ENCODE measurements at regions not wholly inside any gene's neighbourhood (a gene's known extent, or its start where the extent isn't known, plus 50 kb on each side); places are given as distances from the start of the nearest gene placed in this dataset.
"Not testable (repeated sequence)": the region's sequence is repeated elsewhere in the genome, so short reads cannot be mapped to it uniquely, and the experiment has no call there.

DNA sequence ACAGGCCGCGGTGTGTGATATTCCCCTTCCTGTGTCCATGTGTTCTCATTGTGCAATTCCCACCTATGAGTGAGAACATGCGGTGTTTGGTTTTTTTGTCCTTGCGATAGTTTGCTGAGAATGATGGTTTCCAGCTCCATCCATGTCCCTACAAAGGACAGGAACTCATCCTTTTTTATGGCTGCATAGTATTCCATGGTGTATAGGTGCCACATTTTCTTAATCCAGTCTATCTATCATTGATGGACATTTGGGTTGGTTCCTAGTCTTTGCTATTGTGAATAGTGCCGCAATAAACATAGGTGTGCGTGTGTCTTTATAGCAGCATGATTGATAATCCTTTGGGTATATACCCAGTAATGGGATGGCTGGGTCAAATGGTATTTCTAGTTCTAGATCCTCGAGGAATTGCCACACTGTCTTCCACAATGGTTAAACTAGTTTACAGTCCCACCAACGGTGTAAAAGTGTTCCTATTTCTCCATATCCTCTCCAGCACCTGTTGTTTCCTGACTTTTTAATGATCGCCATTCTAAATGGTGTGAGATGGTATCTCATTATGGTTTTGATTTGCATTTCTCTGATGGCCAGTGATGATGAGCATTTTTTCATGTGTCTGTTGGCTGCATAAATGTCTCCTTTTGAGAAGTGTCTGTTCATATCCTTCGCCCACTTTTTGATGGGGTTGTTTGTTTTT, 125.1 kb downstream of the USP22 start:
- not testable (repeated sequence) for DNase-seq

DNA sequence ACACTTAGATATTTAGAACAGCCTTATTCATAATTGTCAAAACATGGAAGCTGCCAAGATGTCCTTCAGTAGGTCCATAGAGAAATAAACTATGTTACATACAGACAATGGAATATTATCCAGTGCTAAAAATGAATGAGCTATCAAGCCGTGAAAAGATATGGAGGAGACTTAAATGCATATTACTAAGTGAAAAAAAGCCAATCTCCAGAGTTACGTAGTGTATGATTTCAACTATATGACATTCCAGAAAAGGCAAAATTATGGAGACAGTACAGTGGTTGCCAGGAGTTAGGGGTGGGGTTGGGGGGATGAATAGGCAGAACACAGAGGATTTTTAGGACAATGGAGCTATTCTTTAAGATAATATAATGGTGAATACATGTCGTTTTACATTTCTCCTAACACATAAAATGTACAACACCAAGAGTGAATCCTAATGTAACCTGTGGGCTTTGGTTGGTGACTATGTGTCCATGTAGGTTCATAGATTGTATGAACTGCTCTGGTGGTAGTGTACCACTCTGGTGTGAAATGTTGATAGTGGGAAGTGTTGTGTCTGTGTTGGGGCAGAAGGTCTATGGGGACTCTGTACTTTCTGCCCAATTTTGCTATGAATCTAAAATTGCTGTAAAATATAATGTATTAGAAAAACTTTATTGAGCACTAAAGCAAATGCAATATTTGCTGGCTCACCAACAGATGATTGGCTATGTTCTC, 122.6 kb downstream of the USP22 start:
- no peak for DNase-seq

GRCh38 chr17:20920815-20921199, 122.0 kb downstream of the USP22 start:
- DNase-seq = no peak

DNA sequence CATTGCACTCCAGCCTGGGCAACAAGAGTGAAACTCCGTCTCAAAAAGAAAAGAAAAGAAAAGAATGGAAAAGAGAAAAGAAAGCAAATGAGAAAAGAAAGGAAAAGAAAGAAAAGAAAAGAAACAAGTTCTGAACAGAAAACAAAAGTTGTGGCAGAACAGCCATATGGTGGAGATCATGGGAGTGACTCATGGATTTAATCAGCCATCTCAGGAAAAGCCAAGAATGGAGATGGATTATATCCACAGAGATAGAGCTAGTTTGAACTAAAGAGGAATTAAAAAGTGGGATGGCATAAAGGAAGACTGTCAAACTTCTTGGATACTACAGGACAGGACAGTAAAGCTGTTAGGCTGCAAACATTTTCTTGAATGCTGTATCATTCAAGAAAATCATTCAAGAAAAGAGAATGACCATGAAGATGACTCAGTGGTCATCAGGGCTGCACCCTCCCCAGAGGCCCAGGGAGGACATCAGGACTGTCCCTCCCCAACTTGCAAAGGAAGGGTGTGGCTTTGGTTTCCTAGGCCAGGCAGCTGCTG, 120.6 kb downstream of the USP22 start:
- no peak for DNase-seq

DNA sequence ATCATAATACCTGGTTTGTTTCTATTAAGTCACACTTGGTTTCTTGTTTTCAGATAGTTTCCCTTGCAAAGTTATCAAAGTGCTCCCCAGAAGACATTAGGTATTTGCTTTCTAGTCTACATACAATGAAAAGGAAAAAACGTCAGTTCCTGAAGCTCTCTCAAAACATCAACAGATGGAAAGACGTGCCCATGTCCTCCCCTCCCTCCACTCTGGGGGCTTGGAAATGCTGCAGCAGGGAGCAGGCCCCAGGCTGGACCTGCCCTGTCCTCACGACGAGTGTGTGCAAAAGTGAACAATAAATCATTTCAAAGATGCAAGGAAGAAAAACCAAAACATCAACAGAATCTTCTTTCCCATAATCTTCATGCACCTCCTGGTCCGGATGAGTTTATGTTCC, 118.5 kb downstream of the USP22 start:
- DNase-seq = no peak

GRCh38 chr17:20925091-20925490, 117.7 kb downstream of the USP22 start:
- no peak for DNase-seq

DNA sequence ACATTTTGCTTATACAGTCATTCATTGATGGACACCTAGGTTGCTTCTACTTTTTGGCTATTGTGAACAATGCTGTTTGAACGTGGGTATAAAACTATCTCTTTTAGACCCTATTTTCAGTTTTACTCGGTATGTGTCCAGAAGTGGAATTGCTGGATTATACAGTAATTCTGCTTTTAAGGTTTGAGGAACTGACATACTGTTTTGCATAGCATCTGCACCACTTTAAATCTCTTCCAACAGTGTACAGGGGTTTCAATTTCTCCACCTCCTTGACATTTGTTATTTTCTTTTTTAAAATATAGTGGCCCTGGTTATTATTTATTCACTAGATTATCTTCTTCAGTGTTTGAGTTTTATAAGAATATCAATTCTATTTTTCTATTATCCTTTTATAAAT, 116.9 kb downstream of the USP22 start:
- no peak for DNase-seq

DNA sequence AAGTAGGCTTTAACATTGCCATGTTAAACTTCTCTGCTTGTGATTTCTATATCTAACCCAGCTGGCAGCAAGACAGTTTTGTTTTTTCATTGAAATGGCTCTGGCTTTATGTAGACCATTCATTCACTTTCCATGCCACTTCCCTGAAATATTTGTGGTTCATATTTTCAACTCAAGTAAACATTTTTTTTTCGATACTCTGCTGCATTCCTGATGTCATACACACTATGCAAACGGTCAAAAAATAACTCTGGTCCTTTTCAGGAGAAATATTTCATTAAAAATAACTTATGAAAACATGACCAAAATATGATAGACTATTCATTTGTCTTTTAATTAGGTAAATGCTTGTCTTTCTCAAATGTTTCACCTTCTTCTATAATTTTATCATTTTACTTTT, 116.3 kb downstream of the USP22 start:
- DNase-seq = no peak

- no peak for DNase-seq
Observed at GRCh38 chr17:20927308-20927977, 115.4 kb downstream of the USP22 start.

DNA sequence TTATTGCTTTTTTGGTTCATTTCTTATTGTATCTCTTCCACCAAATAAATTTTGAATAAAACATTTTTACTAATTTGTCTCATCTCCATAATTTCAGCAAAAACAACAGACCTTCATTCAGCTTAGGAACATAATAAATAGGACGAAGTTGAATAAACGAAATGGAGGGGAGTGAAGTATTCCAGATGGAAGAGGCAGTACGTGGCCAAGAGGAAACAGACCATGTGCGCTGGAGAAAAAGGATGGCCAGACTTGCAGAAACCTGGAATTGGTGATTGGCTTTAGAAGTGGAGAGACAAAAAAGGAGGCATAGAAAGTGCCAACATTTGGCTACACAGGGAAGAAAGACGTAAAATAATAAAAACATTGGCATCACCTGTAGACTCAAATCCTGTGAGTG, 113.5 kb downstream of the USP22 start:
- DNase-seq = no peak

GRCh38 chr17:20930081-20930760, 112.6 kb downstream of the USP22 start:
- DNase-seq = no peak

- DNase-seq = not testable (repeated sequence)
Observed at GRCh38 chr17:20933040-20933439, 109.8 kb downstream of the USP22 start.

DNA sequence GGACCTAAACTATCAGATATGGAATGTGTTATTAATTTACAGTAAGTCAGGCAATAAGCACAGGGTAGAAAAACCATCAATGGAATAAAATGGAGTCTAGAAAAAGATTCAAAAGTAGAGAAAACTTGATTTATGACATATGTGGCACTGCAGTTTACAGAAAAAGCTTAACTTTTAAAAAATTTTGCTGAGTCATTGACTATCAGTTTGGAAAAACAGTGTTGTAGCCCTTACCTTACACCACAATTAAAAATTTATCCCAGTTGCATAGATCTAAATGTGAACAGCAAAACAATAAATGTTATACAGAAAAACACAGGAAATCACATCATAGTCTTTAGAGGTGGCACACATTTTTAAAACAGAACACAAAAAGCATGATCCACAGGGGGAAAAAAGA, 108.5 kb downstream of the USP22 start:
- no peak for DNase-seq

- no peak for DNase-seq
Observed at GRCh38 chr17:20935740-20936139, 107.1 kb downstream of the USP22 start.

DNA sequence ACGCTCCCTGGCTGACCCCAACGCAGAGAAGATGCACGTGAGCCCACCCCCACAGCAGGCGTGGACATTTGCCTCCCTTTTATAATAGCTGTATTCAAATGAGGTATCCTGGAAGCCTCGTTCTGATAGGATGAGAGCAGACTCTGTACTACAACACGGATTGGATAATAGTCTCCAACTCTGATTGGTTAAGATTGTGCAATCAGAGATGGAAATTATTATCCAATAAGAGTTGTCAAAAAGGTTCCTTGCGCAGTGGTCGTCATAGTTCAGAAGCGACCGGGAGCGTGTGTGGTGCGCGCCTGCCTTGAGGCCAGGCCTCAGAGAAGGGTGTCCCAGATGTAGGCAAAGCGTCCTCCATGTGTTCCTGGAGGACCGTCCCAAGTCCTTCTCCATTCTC, 104.6 kb downstream of the USP22 start:
- no peak for DNase-seq

- DNase-seq = no peak
Observed at GRCh38 chr17:20938988-20939615, 103.7 kb downstream of the USP22 start.

GRCh38 chr17:20941872-20942271, 100.9 kb downstream of the USP22 start:
- DNase-seq = no peak

DNA sequence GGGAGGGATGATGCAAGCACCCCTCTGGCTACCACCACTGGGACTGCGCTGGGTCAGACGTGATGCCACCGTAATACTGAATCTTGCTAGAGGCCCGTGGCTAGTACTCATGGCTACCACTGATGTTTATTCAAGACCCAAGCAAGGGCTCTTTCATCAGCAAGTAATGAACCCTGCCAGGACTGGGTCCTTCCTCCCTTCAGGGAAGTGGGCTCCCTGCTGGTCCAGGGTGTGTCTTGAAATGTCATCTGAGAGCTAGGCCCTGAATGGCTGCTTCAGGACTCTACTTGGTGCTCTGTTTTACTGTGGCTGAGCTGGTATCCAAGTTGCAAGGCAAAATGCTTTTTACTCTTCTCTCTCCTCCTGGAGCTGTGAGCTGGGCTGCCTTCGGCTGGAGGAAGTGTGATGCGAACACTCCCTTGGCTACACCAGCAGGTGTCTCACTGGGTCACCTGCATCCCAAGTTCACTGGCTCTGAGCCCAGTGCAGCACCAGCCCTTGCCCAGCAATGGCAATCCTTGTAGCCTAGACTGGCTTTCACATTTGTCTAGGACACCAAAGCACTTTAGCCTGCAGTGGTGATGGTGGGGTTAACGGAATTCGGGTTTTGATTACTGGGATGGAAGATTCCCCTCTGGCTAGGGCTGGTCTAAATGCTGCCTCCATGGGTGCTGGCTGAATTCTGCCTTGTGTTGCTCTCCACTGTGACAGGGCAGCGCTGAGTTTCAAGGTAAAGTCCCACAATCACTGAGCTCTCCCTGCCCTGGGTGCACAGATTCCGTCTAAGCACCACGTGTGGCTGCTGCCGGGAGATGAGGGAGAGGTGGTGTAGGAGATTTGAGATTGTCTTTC, 98.6 kb downstream of the USP22 start:
- peak; percentile 19 for DNase-seq

GRCh38 chr17:20947708-20948107, 95.1 kb downstream of the USP22 start:
- not testable (repeated sequence) for DNase-seq

DNA sequence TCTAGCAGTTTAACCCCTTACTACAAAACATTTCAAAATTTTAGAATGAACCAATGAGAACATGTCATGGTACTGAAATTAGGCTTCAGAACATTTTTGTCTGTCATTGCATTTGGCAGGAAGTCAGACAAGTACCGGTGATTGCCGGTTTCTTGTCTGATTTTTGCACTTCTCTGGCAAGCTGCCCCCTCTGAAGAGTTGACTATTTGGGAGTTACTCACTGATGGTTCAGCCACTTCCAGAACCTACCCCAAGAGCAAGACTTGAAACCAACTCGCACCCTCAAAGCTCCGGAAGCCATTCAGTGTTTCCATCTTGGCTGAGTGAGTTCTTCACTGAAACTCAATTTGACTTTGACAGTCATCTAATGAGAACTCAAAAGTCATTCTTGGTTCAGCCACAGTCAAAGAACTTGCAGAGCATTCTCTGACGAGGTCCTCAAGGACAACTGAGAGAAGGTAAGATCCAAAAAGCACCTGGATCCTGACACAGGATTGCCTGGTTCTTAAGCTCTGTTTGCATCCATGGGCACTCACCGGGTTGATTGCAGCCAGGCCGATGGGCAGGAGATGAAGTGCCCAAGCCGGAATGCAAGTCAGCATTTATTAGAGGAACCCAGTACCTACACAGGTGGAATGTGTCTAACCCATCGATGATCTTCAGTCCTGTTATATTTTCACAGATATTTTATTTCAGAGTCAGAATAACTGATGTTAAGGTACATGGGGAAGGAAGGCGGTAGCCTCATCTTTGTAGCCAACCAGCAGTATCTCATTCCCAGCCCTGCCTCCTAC, 93.6 kb downstream of the USP22 start:
- no peak for DNase-seq

Data from activated naive CD4-positive, alpha-beta T cell treated with anti-CD3 and anti-CD28 coated beads, Interleukin-2, amount 50 U/mL, for 16 hours (primary cell).